Endothelial cell (in vitro differentiated cells): ENCODE measurements at regions not wholly inside any gene's neighbourhood (a gene's known extent, or its start where the extent isn't known, plus 50 kb on each side); places are given as distances from the start of the nearest gene placed in this dataset.

ENCODE experiments used
- DNase-seq: peaks from one replicate; pipeline ENCODE4 v3.0.0; 2021; ENCODE audit warnings: low spot score
- H3K27ac Mint-ChIP-seq: one replicate; pipeline ENCODE4 v1.8.0; 2021; ENCODE audit warnings: mixed read lengths, inconsistent platforms; ENCODE audit not compliant: unreplicated experiment
- H3K27me3 Mint-ChIP-seq: one replicate; pipeline ENCODE4 v1.8.0; 2021; ENCODE audit warnings: mild to moderate bottlenecking, moderate library complexity, mixed read lengths, inconsistent platforms; ENCODE audit not compliant: unreplicated experiment
- H3K36me3 Mint-ChIP-seq: one replicate; pipeline ENCODE4 v1.8.0; 2021; ENCODE audit warnings: mild to moderate bottlenecking, low read depth, mixed read lengths, inconsistent platforms; ENCODE audit not compliant: unreplicated experiment
- H3K4me1 Mint-ChIP-seq: one replicate; pipeline ENCODE4 v1.8.0; 2021; ENCODE audit warnings: mild to moderate bottlenecking, mixed read lengths, inconsistent platforms; ENCODE audit not compliant: unreplicated experiment
- H3K4me3 Mint-ChIP-seq: one replicate; pipeline ENCODE4 v1.8.0; 2021; ENCODE audit warnings: mild to moderate bottlenecking, mixed read lengths, inconsistent platforms; ENCODE audit not compliant: unreplicated experiment
- H3K9me3 Mint-ChIP-seq: one replicate; pipeline ENCODE4 v1.8.0; 2021; ENCODE audit warnings: mixed read lengths, inconsistent platforms; ENCODE audit not compliant: unreplicated experiment
- CTCF ChIP-seq: fragments of 200-600 bp; sonication (generic); IDR thresholded peaks from one replicate; pipeline ENCODE4 v1.5.0; 2021; ENCODE audit warnings: antibody characterized with exemption; ENCODE audit not compliant: unreplicated experiment

- peak; percentile 6 for DNase-seq
- no peak for TF ChIP-seq CTCF
- H3K27ac Mint-ChIP-seq = peak overlapping the region; percentile 89
- H3K36me3 Mint-ChIP-seq = no peaks in the 10 kb centered on the region
- H3K4me3 Mint-ChIP-seq = no peak overlapping the region
- no peaks in the 10 kb centered on the region for H3K9me3 Mint-ChIP-seq
- peaks cover 41% of the 10 kb centered on the region for H3K4me1 Mint-ChIP-seq
- peaks cover 1% of the 10 kb centered on the region for H3K27me3 Mint-ChIP-seq
These were observed 2216.6 kb upstream of the WWC1 start for GRCh38 chr5:166074582-166075481.

- Mint-ChIP-seq H3K9me3 (no peaks in the 10 kb centered on the region), H3K4me3 (no peak overlapping the region), H3K4me1 (peaks cover 6% of the 10 kb centered on the region), H3K36me3 (no peaks in the 10 kb centered on the region), H3K27me3 (no peaks in the 10 kb centered on the region), H3K27ac (no peak overlapping the region)
- no peak for TF ChIP-seq CTCF
- no peak for DNase-seq
These were observed 2208.1 kb upstream of the WWC1 start for GRCh38 chr5:166083183-166083959.

GRCh38 chr5:166086568-166086967 lies 2204.9 kb upstream of the WWC1 start:
- Mint-ChIP-seq H3K27me3 (no peaks in the 10 kb centered on the region), H3K4me1 (peaks cover 6% of the 10 kb centered on the region), H3K27ac (no peak overlapping the region), H3K36me3 (no peaks in the 10 kb centered on the region), H3K9me3 (no peaks in the 10 kb centered on the region), H3K4me3 (no peak overlapping the region)
- no peak for DNase-seq
- TF ChIP-seq CTCF = no peak

GRCh38 chr5:166088389-166089039 lies 2202.9 kb upstream of the WWC1 start:
- Mint-ChIP-seq H3K4me1 (peaks cover 6% of the 10 kb centered on the region), H3K4me3 (no peak overlapping the region), H3K9me3 (no peaks in the 10 kb centered on the region)

More at GRCh38 chr5:166088389-166089039, 2202.9 kb upstream of the WWC1 start:
- no peak for TF ChIP-seq CTCF
- no peaks in the 10 kb centered on the region for H3K36me3 Mint-ChIP-seq
- no peak overlapping the region for H3K27ac Mint-ChIP-seq
- no peak for DNase-seq
- no peaks in the 10 kb centered on the region for H3K27me3 Mint-ChIP-seq
